ENCODE measurements at regions not wholly inside any gene's neighbourhood (a gene's known extent, or its start where the extent isn't known, plus 50 kb on each side); places are given as distances from the start of the nearest gene placed in this dataset.

- peaks cover 2% of the 10 kb centered on the region for H3K36me3 ChIP-seq (ENCODE audit: insufficient read depth, low read length)
- H3K4me2 ChIP-seq (ENCODE audit: insufficient read depth, low read length): no peak overlapping the region
- H4K20me1 ChIP-seq (ENCODE audit: insufficient read depth, low read length): peaks cover 35% of the 10 kb centered on the region
- H3K27ac ChIP-seq (ENCODE audit: low read depth, low read length): no peak overlapping the region
- H2AFZ ChIP-seq (ENCODE audit: low read length): no peak overlapping the region
- no peak overlapping the region for H3K4me3 ChIP-seq (ENCODE audit: insufficient read depth, low read length)
- H3K27me3 ChIP-seq (ENCODE audit: insufficient read depth, low read length): no peaks in the 10 kb centered on the region
- no peaks in the 10 kb centered on the region for H3K9me3 ChIP-seq (ENCODE audit: low read depth, low read length)
- no peak for TF ChIP-seq CTCF (IDR thresholded peaks at IDR 0.05; ENCODE audit: extremely low read depth, low read depth, low read length)
- peak; percentile 67 for DNase-seq (ENCODE audit: insufficient read length, low spot score, missing footprints)
- peaks cover 77% of the 10 kb centered on the region for H3K79me2 ChIP-seq (ENCODE audit: insufficient read depth, low read length)
- H3K4me1 ChIP-seq (ENCODE audit: insufficient read depth, low read length): peaks cover 31% of the 10 kb centered on the region
Observed at GRCh38 chr2:120890566-120891360, 155.1 kb downstream of the GLI2 start.

- Histone ChIP-seq H2AFZ (ENCODE audit: low read length) (no peak overlapping the region), H3K36me3 (ENCODE audit: insufficient read depth, low read length) (peaks cover 3% of the 10 kb centered on the region), H3K4me3 (ENCODE audit: insufficient read depth, low read length) (peak overlapping the region; percentile 50), H3K4me2 (ENCODE audit: insufficient read depth, low read length) (peak overlapping the region; percentile 41), H3K27ac (ENCODE audit: low read depth, low read length) (peak overlapping the region; percentile 66), H3K9me3 (ENCODE audit: low read depth, low read length) (no peaks in the 10 kb centered on the region), H3K79me2 (ENCODE audit: insufficient read depth, low read length) (peaks cover 71% of the 10 kb centered on the region), H4K20me1 (ENCODE audit: insufficient read depth, low read length) (peaks cover 24% of the 10 kb centered on the region), H3K27me3 (ENCODE audit: insufficient read depth, low read length) (no peaks in the 10 kb centered on the region), H3K4me1 (ENCODE audit: insufficient read depth, low read length) (peaks cover 24% of the 10 kb centered on the region)
- DNase-seq (ENCODE audit: insufficient read length, low spot score, missing footprints): no peak
- TF ChIP-seq CTCF (IDR thresholded peaks at IDR 0.05; ENCODE audit: extremely low read depth, low read depth, low read length): no peak
Observed at GRCh38 chr2:120892271-120892966, 156.8 kb downstream of the GLI2 start.

GRCh38 chr2:120892967-120893667, 157.4 kb downstream of the GLI2 start:
- Histone ChIP-seq H3K27me3 (ENCODE audit: insufficient read depth, low read length) (no peaks in the 10 kb centered on the region), H3K4me2 (ENCODE audit: insufficient read depth, low read length) (peak overlapping the region; percentile 41), H3K36me3 (ENCODE audit: insufficient read depth, low read length) (peaks cover 3% of the 10 kb centered on the region), H4K20me1 (ENCODE audit: insufficient read depth, low read length) (peaks cover 17% of the 10 kb centered on the region), H2AFZ (ENCODE audit: low read length) (no peak overlapping the region), H3K4me1 (ENCODE audit: insufficient read depth, low read length) (peaks cover 20% of the 10 kb centered on the region), H3K27ac (ENCODE audit: low read depth, low read length) (peak overlapping the region; percentile 66), H3K79me2 (ENCODE audit: insufficient read depth, low read length) (peaks cover 66% of the 10 kb centered on the region), H3K9me3 (ENCODE audit: low read depth, low read length) (no peaks in the 10 kb centered on the region), H3K4me3 (ENCODE audit: insufficient read depth, low read length) (peak overlapping the region; percentile 50)
- DNase-seq (ENCODE audit: insufficient read length, low spot score, missing footprints): peak; percentile 92
- no peak for TF ChIP-seq CTCF (IDR thresholded peaks at IDR 0.05; ENCODE audit: extremely low read depth, low read depth, low read length)

Data from osteoblast (primary cell).